ENCODE measurements at regions not wholly inside any gene's neighbourhood (a gene's known extent, or its start where the extent isn't known, plus 50 kb on each side); places are given as distances from the start of the nearest gene placed in this dataset.

DNA sequence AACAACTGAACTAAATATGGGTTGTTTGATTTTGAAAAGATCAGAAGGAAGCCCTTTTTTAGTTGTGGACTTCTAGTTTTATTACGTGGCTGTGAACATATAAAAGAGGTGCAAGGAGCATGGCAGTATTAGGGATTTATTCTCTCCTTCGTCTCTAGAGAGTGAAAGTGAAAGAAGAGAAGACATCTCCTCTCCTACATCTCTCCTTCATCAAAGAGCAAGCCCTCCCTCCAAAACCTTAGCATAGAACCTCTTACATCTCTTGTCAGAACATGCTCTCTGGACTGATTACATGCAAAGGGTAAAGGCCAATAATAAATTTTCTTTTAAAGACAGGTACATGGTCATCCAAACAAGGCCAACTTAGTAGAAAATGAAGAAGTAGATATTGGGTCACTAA lies 184.3 kb upstream of the IRX1 start:
- DNase-seq (ENCODE audit: low spot score): no peak
- intact Hi-C loops (cut with DNase I): no loop called here
- Histone ChIP-seq H3K9me3 (no peaks in the 10 kb centered on the region), H3K4me3 (no peak overlapping the region), H3K4me1 (replicated peaks) (no peaks in the 10 kb centered on the region), H3K27ac (no peak overlapping the region), H3K36me3 (no peaks in the 10 kb centered on the region), H3K27me3 (replicated peaks; ENCODE audit: insufficient read depth) (no peaks in the 10 kb centered on the region)
- WGBS: 63% methylated on average over 2 of the region's 2 CpGs
- TF ChIP-seq POLR2AphosphoS5 (IDR thresholded peaks at IDR 0.05): no peak
- TF ChIP-seq, protein P1, sequence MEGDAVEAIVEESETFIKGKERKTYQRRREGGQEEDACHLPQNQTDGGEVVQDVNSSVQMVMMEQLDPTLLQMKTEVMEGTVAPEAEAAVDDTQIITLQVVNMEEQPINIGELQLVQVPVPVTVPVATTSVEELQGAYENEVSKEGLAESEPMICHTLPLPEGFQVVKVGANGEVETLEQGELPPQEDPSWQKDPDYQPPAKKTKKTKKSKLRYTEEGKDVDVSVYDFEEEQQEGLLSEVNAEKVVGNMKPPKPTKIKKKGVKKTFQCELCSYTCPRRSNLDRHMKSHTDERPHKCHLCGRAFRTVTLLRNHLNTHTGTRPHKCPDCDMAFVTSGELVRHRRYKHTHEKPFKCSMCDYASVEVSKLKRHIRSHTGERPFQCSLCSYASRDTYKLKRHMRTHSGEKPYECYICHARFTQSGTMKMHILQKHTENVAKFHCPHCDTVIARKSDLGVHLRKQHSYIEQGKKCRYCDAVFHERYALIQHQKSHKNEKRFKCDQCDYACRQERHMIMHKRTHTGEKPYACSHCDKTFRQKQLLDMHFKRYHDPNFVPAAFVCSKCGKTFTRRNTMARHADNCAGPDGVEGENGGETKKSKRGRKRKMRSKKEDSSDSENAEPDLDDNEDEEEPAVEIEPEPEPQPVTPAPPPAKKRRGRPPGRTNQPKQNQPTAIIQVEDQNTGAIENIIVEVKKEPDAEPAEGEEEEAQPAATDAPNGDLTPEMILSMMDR (IDR thresholded peaks at IDR 0.05): no peak

DNA sequence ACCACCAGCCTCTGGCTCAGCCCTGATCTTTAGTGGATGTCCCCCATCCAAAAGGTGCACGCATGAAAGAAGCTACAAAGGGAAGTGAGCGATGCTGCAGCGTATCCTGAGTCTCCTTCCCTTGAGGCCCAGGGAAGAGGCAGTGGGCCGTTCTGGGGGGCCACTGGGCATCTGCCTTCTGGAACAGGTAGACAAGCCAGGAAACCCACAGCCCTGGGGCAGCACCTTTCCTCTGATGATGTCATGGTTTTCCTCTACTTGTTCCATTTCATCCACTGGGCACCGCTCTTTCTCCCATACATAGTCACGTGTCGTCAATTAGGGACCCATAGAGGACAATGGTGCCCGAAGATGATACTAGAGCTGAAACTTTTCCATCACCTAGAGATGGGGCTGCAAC lies 194.0 kb upstream of the IRX1 start:
- intact Hi-C loops (cut with DNase I): no loop called here

DNA sequence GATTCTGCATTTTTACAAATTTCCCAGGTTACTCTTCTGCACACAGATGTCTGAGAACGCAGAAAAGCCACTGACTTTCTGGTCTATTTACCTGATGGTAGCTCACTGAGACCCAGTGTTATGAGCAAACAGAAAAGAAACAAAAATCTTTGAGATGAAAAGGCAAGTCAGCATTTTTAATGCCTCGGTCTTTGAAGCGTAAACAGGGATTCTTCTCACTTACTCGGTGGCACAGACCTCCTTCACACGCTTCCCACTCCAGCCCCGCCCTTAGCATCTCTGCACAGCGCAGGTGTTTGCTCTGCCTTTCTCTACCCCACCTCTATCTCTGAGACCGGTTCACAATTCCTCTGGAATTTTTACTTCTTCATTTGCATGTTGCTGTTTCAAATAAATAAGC lies 195.0 kb upstream of the IRX1 start:
- DNase-seq (ENCODE audit: low spot score): no peak
- H3K36me3 ChIP-seq: no peaks in the 10 kb centered on the region
- 66% methylated on average over 8 of the region's 8 CpGs for WGBS
- TF ChIP-seq, protein P1 (IDR thresholded peaks at IDR 0.05): no peak
- TF ChIP-seq POLR2A (IDR thresholded peaks at IDR 0.05): no peak
- TF ChIP-seq POLR2AphosphoS5 (IDR thresholded peaks at IDR 0.05): no peak
- H3K27ac ChIP-seq: no peak overlapping the region
- no peaks in the 10 kb centered on the region for H3K4me1 ChIP-seq (replicated peaks)
- H3K9me3 ChIP-seq: no peaks in the 10 kb centered on the region
- intact Hi-C loops (cut with DNase I): no loop called here
- no peak overlapping the region for H3K4me3 ChIP-seq
- no peaks in the 10 kb centered on the region for H3K27me3 ChIP-seq (replicated peaks; ENCODE audit: insufficient read depth)

More for the DNA sequence above, 194.0 kb upstream of the IRX1 start:
- no peak for DNase-seq (ENCODE audit: low spot score)
- WGBS: 72% methylated on average over 8 of the region's 8 CpGs
- Histone ChIP-seq H3K4me3 (no peak overlapping the region), H3K9me3 (no peaks in the 10 kb centered on the region), H3K4me1 (replicated peaks) (no peaks in the 10 kb centered on the region), H3K27ac (no peak overlapping the region), H3K36me3 (no peaks in the 10 kb centered on the region), H3K27me3 (replicated peaks; ENCODE audit: insufficient read depth) (no peaks in the 10 kb centered on the region)
- TF ChIP-seq POLR2A (IDR thresholded peaks at IDR 0.05) (no peak), POLR2AphosphoS5 (IDR thresholded peaks at IDR 0.05) (no peak)
- TF ChIP-seq, protein P1 (IDR thresholded peaks at IDR 0.05): no peak

DNA sequence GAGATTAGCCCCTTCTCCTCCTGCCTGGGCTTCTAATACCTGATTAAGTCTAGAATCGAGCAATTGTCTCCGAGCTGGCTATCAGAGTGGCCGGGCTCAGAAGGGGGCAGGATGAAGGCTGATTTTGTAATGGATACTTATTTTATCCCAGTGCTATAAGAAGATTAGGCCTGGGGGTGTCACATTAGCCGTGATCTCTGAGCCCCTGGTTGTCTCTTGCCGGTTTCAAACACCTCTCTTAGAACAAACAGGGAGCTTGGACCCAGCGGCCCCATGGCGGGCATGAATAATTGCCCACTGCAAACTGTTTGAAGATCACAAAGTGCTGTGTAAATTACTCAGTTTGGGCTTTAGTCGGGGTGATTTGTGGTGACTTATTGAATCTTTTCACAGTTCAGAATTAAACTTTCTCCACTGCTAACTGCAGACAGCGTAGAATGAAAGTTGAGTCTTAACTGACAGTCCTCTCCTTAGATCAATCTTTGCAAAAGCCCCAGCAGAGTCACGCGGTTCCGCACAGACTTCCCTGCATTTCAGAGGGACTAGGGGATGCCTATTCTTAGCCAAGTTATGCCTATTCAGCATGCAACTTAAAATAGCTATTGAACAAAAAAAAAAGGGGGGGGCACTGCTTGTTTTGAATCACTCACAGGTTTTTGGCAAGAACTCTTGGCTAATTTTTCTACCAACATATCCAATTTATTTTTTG lies 200.6 kb upstream of the IRX1 start:
- Histone ChIP-seq H3K4me1 (replicated peaks) (no peaks in the 10 kb centered on the region), H3K9me3 (no peaks in the 10 kb centered on the region), H3K27ac (no peak overlapping the region), H3K4me3 (no peak overlapping the region), H3K36me3 (no peaks in the 10 kb centered on the region), H3K27me3 (replicated peaks; ENCODE audit: insufficient read depth) (no peaks in the 10 kb centered on the region)
- intact Hi-C loops (cut with DNase I): no loop called here
- TF ChIP-seq POLR2AphosphoS5 (IDR thresholded peaks at IDR 0.05) (no peak), POLR2A (IDR thresholded peaks at IDR 0.05) (no peak)
- TF ChIP-seq, protein P1 (IDR thresholded peaks at IDR 0.05): no peak
- WGBS: 44% methylated on average over 12 of the region's 12 CpGs
- no peak for DNase-seq (ENCODE audit: low spot score)

DNA sequence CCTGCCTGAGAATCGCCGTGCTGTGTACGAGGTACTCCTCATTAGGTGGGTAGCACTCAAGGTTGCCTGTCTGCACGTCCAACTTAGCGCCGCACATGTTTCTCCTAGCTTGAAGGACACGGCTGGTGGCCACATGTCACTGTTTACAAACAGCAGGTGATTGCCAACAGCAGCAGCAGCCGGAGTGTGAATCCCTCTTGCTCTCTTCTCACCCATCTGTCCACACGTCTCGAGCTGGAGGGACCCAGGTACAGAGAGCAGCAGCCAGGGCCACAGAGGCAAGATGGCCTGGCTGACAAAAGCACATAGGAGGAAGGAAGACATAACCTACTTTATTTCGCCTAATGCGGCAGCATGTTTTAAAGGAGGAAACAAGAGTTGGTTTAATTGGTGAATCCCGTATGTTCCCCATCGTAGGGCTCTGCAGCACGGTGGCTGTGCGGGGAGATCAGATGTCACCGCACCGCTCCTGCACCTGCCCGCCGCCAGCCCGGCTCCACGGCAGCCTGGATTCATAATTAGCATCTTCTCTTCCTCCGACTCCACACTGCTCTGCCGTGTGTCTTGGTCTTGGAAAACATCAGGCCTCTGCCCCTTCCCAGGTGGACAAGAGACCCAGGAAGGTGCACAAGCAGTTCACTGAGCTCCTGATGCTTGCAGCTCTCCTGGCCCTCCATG lies 201.6 kb upstream of the IRX1 start:
- no peaks in the 10 kb centered on the region for H3K4me1 ChIP-seq (replicated peaks)
- H3K9me3 ChIP-seq: no peaks in the 10 kb centered on the region
- no peak overlapping the region for H3K27ac ChIP-seq
- intact Hi-C loops (cut with DNase I): no loop called here
- H3K27me3 ChIP-seq (replicated peaks; ENCODE audit: insufficient read depth): no peaks in the 10 kb centered on the region
- 64% methylated on average over 24 of the region's 24 CpGs for WGBS
- H3K4me3 ChIP-seq: no peak overlapping the region
- TF ChIP-seq POLR2A (IDR thresholded peaks at IDR 0.05): no peak
- TF ChIP-seq POLR2AphosphoS5 (IDR thresholded peaks at IDR 0.05): no peak
- TF ChIP-seq, protein P1 (IDR thresholded peaks at IDR 0.05): no peak
- H3K36me3 ChIP-seq: no peaks in the 10 kb centered on the region
- DNase-seq (ENCODE audit: low spot score): no peak
